ENCODE measurements at regions not wholly inside any gene's neighbourhood (a gene's known extent, or its start where the extent isn't known, plus 50 kb on each side); places are given as distances from the start of the nearest gene placed in this dataset.

DNA sequence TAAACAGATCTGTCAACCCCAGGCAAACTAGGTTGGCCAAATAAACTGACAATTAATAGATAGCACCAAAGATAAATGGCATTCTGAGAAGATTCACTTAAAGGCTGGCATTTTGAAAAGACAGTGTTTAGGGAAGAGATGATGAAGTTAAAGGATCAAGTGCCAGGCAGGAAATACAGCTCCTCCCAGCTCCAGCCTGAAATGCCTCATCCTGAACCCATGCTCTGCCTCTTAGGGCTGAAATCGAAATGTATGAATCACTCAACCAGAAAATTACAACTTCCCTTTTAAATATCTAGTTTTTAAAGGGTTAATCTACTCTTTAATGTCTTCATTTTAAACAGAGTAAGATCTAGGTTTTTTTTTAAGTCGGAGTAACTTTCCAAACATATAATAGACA is 171.2 kb upstream of the UBL3 start:
- TF ChIP-seq, protein P1, sequence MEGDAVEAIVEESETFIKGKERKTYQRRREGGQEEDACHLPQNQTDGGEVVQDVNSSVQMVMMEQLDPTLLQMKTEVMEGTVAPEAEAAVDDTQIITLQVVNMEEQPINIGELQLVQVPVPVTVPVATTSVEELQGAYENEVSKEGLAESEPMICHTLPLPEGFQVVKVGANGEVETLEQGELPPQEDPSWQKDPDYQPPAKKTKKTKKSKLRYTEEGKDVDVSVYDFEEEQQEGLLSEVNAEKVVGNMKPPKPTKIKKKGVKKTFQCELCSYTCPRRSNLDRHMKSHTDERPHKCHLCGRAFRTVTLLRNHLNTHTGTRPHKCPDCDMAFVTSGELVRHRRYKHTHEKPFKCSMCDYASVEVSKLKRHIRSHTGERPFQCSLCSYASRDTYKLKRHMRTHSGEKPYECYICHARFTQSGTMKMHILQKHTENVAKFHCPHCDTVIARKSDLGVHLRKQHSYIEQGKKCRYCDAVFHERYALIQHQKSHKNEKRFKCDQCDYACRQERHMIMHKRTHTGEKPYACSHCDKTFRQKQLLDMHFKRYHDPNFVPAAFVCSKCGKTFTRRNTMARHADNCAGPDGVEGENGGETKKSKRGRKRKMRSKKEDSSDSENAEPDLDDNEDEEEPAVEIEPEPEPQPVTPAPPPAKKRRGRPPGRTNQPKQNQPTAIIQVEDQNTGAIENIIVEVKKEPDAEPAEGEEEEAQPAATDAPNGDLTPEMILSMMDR (IDR thresholded peaks at IDR 0.05) = no peak
- H3K4me2 ChIP-seq (ENCODE audit: low read length) = no peak overlapping the region
- H3K27ac ChIP-seq = no peak overlapping the region

DNA sequence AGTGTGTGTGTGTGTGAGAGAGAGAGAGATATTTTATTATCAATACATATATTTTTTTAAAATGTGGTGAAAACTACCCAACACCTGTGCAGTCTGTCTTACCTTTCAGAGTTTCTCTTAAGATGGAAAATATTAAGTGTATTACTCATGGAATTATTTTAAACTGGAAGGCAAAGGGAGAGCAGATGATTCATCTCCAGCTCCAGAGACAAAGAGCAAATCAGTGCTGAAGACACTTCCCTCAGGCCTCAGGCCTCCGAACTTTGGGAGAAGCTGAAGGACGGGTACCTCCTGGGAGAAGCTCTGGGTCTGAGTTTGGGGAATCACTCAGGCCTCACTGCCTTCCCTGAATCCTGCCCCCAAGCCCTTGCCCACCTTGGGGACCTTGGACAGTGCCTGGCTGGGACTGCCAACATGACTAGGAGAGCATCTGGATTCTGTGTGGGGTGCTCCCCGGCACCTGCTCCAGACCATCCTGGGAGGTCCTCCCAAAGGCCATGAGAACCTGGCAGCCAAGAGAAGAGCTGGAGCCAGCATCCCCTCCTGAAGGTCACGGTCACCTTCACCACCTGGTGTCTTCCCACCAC is 170.4 kb upstream of the UBL3 start:
- no peaks in the 10 kb centered on the region for H3K9me3 ChIP-seq (ENCODE audit: control insufficient read depth, low read length)
- TF ChIP-seq, protein P1 (IDR thresholded peaks at IDR 0.05) = no peak
- no peaks in the 10 kb centered on the region for H3K79me2 ChIP-seq
- no peaks in the 10 kb centered on the region for H3K4me1 ChIP-seq
- H3K9ac ChIP-seq = no peak overlapping the region
- H3K27me3 ChIP-seq (ENCODE audit: control insufficient read depth, insufficient read depth, low read length) = no peaks in the 10 kb centered on the region
- H2AFZ ChIP-seq = no peak overlapping the region
- H3K27ac ChIP-seq = no peak overlapping the region
- H3K4me3 ChIP-seq (ENCODE audit: low read depth, low read length) = no peak overlapping the region
- H3K36me3 ChIP-seq (ENCODE audit: control insufficient read depth, insufficient read depth, low read length) = no peaks in the 10 kb centered on the region
- no peak overlapping the region for H3K4me2 ChIP-seq (ENCODE audit: low read length)

More for the DNA sequence above, 171.2 kb upstream of the UBL3 start:
- Histone ChIP-seq H3K9me3 (ENCODE audit: control insufficient read depth, low read length) (no peaks in the 10 kb centered on the region), H3K27me3 (ENCODE audit: control insufficient read depth, insufficient read depth, low read length) (no peaks in the 10 kb centered on the region), H3K4me3 (ENCODE audit: low read depth, low read length) (no peak overlapping the region), H3K9ac (no peak overlapping the region), H2AFZ (no peak overlapping the region), H3K4me1 (no peaks in the 10 kb centered on the region), H3K36me3 (ENCODE audit: control insufficient read depth, insufficient read depth, low read length) (no peaks in the 10 kb centered on the region), H3K79me2 (no peaks in the 10 kb centered on the region)

DNA sequence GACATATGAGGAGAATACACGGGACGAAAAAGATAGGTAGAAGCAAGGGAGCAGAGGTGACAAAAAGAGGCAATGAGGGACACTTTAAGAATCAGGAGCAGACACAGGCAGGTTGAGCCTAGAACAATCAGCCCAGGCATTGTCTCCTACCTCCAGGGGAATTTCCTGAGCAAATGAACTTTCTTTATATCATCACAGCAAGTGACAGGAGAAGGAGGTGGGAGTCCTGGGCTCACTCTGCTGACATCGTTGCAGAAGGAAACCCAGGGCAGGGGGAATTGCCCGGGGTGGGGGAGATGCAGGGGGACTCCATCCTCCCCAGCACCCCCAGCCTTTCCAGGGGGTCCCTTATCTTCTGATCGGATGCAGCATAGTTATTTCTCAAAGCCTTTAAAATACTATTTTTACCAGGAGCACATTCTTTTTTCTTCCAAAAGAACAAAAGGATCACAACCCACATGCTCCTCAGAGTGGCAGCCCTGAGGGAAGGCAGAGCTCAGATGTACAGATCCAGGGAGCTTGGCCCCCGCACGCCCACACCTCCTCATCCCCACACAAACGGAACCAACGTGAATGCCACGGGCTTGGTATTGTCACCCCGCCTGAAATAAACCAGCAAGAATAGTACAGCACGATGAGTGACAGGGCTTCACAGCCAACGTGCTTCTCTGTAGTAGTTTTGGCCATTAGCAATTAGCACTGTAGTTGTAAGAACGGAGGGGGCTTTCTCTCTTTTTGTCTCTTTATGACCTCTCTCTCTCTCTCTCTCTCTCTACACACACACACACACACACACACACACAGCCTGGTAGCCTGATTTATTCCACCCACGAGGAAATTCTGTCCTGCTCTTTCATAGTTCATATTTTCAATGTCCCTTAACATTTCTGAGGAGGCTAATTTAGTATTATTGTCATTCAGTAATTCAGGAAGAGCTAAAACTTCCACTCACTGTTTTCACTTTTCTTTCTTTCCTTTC is 169.5 kb upstream of the UBL3 start:
- no peak overlapping the region for H3K9ac ChIP-seq
- H3K4me2 ChIP-seq (ENCODE audit: low read length) = no peak overlapping the region
- TF ChIP-seq, protein P1 (IDR thresholded peaks at IDR 0.05) = no peak

DNA sequence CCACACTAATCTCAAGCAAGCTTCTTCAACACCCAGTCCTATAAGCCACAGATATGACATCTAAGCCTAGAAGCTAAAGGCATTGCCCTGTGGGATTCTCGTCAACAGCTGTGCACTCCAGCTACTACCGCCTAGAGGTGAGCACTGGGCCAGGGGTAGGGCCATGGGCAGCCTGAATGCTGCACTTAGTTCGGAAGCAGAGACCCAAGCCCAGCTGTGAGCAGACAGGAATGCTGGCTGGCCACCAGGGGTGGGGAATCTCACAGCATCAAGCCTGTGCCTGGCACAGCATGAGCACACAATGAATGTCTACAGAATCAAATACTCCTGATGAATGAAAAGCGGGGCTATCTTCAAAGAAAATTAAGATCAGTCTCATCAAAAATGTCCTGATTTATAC is 167.5 kb upstream of the UBL3 start:
- TF ChIP-seq, protein P1 (IDR thresholded peaks at IDR 0.05) = no peak
- Histone ChIP-seq H3K79me2 (no peaks in the 10 kb centered on the region), H3K36me3 (ENCODE audit: control insufficient read depth, insufficient read depth, low read length) (no peaks in the 10 kb centered on the region), H3K27ac (no peak overlapping the region), H3K9me3 (ENCODE audit: control insufficient read depth, low read length) (no peaks in the 10 kb centered on the region), H2AFZ (no peak overlapping the region), H3K4me2 (ENCODE audit: low read length) (no peak overlapping the region), H3K4me1 (no peaks in the 10 kb centered on the region), H3K4me3 (ENCODE audit: low read depth, low read length) (no peak overlapping the region), H3K27me3 (ENCODE audit: control insufficient read depth, insufficient read depth, low read length) (no peaks in the 10 kb centered on the region), H3K9ac (no peak overlapping the region)

More for the DNA sequence above, 169.5 kb upstream of the UBL3 start:
- Histone ChIP-seq H2AFZ (no peak overlapping the region), H3K4me1 (no peaks in the 10 kb centered on the region), H3K27ac (no peak overlapping the region), H3K36me3 (ENCODE audit: control insufficient read depth, insufficient read depth, low read length) (no peaks in the 10 kb centered on the region), H3K9me3 (ENCODE audit: control insufficient read depth, low read length) (no peaks in the 10 kb centered on the region), H3K4me3 (ENCODE audit: low read depth, low read length) (no peak overlapping the region), H3K79me2 (no peaks in the 10 kb centered on the region), H3K27me3 (ENCODE audit: control insufficient read depth, insufficient read depth, low read length) (no peaks in the 10 kb centered on the region)

Measured in parathyroid adenoma (tissue), 2 donors.